Suprapubic skin (tissue), 4 donors: ENCODE measurements at regions not wholly inside any gene's neighbourhood (a gene's known extent, or its start where the extent isn't known, plus 50 kb on each side); places are given as distances from the start of the nearest gene placed in this dataset.

ENCODE experiments used
- DNase-seq, 2 donors: peaks; one replicate each; pipeline ENCODE4 v3.0.0-alpha.2; 2019; ENCODE audit warnings: low spot score in 2 of 2
- H3K27ac ChIP-seq: fragments of 200-600 bp; sonication (generic); one replicate; pipeline ENCODE4 v1.5.1; 2019
- H3K27me3 ChIP-seq: fragments of 200-600 bp; sonication (generic); one replicate; pipeline ENCODE4 v1.5.1; 2019
- H3K36me3 ChIP-seq: fragments of 200-600 bp; sonication (generic); one replicate; pipeline ENCODE4 v1.5.1; 2019
- H3K4me1 ChIP-seq: fragments of 200-600 bp; sonication (generic); one replicate; pipeline ENCODE4 v1.5.1; 2019
- H3K4me3 ChIP-seq: fragments of 200-600 bp; sonication (generic); one replicate; pipeline ENCODE4 v1.5.1; 2019; ENCODE audit warnings: mild to moderate bottlenecking
- H3K9me3 ChIP-seq: fragments of 200-600 bp; sonication (generic); one replicate; pipeline ENCODE4 v1.5.1; 2019
- EP300 ChIP-seq: sonication (generic); formaldehyde crosslinking; IDR thresholded peaks from one replicate; pipeline ENCODE4 v1.6.1; 2017; ENCODE audit warnings: antibody characterized with exemption
- POLR2A ChIP-seq, 2 donors: fragments of 450-650 bp; IDR thresholded peaks; one replicate each; pipeline ENCODE4 v1.6.1; 2017; ENCODE audit warnings: antibody characterized with exemption in 2 of 2, mild to moderate bottlenecking in 2 of 2, moderate library complexity in 2 of 2
- POLR2AphosphoS5 ChIP-seq, 3 donors: sonication (generic); formaldehyde crosslinking; IDR thresholded peaks; one replicate each; pipeline ENCODE4 v1.6.1; 2017; ENCODE audit warnings: antibody characterized with exemption in 3 of 3
- WGBS: methylation state at CpG from one replicate; pipeline ENCODE4 v1.1.5; 2018; 5-methylcytosine and 5-hydroxymethylcytosine counted together
- TF ChIP-seq, protein P1 (sequence below), 2 donors: fragments of 200-600 bp in 1 of 2; fragments of 450-650 bp in 1 of 2; sonication (generic) in 1 of 2; IDR thresholded peaks; one replicate each; pipeline ENCODE4 v1.5.1; 2016 to 2019; ENCODE audit warnings: antibody characterized with exemption in 2 of 2, mild to moderate bottlenecking in 1 of 2, moderate library complexity in 1 of 2

DNA sequence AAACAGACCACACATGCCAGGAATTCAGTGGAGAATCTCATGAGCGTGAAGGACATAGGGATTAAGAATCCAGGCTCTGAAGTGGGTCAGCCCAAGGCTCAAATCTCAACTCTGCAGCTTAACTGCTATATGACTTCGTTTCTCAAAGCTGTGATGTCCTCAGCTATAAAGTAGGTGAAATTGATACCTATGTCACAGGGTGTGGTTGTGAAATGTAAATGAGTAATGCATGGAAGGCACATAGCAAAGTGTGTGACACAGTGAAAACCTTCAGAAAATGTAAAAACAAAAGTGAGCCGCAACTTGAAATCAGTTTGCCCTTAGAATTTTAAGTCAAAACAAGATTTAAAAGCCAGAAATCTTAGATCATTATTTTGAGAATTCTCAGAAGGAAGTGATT lies 145.7 kb upstream of the PRMT6 start:
- Histone ChIP-seq H3K4me3 (no peak overlapping the region), H3K36me3 (no peaks in the 10 kb centered on the region), H3K4me1 (no peaks in the 10 kb centered on the region), H3K27ac (no peak overlapping the region), H3K9me3 (no peaks in the 10 kb centered on the region), H3K27me3 (no peaks in the 10 kb centered on the region)
- TF ChIP-seq, protein P1, sequence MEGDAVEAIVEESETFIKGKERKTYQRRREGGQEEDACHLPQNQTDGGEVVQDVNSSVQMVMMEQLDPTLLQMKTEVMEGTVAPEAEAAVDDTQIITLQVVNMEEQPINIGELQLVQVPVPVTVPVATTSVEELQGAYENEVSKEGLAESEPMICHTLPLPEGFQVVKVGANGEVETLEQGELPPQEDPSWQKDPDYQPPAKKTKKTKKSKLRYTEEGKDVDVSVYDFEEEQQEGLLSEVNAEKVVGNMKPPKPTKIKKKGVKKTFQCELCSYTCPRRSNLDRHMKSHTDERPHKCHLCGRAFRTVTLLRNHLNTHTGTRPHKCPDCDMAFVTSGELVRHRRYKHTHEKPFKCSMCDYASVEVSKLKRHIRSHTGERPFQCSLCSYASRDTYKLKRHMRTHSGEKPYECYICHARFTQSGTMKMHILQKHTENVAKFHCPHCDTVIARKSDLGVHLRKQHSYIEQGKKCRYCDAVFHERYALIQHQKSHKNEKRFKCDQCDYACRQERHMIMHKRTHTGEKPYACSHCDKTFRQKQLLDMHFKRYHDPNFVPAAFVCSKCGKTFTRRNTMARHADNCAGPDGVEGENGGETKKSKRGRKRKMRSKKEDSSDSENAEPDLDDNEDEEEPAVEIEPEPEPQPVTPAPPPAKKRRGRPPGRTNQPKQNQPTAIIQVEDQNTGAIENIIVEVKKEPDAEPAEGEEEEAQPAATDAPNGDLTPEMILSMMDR (IDR thresholded peaks at IDR 0.05): no peak
- no peak for TF ChIP-seq POLR2A (IDR thresholded peaks at IDR 0.05)
- no peak for TF ChIP-seq POLR2AphosphoS5 (IDR thresholded peaks at IDR 0.05)
- no peak for TF ChIP-seq EP300
- DNase-seq: no peak
- WGBS: 82% methylated on average over 3 of the region's 3 CpGs

DNA sequence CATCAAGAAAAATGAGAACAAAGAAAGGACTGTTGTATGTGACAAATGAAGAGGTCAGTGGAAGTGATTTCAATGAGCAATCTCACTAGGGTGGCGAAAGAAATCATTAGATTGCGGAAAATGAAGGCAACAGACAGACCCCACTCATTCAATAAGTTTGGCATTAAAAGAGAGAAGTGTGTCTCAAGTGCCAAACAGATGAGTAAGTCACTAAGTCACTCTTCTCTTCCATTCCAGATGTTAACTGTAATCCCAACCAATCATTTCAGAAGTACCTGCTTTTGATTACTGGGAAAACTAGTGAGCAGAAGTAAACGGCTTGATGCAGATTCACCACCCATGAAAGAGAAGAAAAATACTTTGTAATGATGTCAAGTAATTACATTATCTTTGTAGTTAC lies 144.3 kb upstream of the PRMT6 start:
- WGBS: 58% methylated on average over 3 of the region's 3 CpGs
- Histone ChIP-seq H3K27me3 (no peaks in the 10 kb centered on the region), H3K4me3 (no peak overlapping the region), H3K27ac (no peak overlapping the region), H3K36me3 (no peaks in the 10 kb centered on the region), H3K9me3 (no peaks in the 10 kb centered on the region), H3K4me1 (no peaks in the 10 kb centered on the region)
- DNase-seq: no peak
- TF ChIP-seq POLR2AphosphoS5 (IDR thresholded peaks at IDR 0.05) (no peak), POLR2A (IDR thresholded peaks at IDR 0.05) (no peak), EP300 (no peak)
- TF ChIP-seq, protein P1 (IDR thresholded peaks at IDR 0.05): no peak

DNA sequence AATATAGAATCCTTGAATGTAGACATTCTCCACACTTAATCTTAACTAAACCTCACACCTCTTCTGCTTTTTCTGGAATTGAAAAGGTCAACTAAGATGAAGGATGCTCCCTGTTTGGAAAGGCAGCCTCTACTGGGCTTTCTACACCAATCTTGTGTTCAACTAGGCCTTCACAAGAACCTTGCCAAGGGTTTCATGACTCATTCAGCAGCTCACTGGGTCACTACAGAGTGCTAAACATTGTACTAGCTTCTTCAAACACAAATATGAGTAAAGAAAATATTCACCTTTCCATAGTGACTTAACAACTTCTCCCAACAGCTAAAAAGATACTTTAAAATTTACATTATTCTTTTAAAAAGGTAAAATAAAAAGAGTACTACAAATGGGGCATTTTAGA lies 135.3 kb upstream of the PRMT6 start:
- no peak for DNase-seq
- H3K27ac ChIP-seq: no peak overlapping the region
- no peaks in the 10 kb centered on the region for H3K36me3 ChIP-seq
- H3K4me1 ChIP-seq: no peaks in the 10 kb centered on the region
- H3K4me3 ChIP-seq: no peak overlapping the region
- TF ChIP-seq POLR2A (IDR thresholded peaks at IDR 0.05) (no peak), POLR2AphosphoS5 (IDR thresholded peaks at IDR 0.05) (no peak), EP300 (no peak)
- TF ChIP-seq, protein P1 (IDR thresholded peaks at IDR 0.05): no peak
- H3K9me3 ChIP-seq: no peaks in the 10 kb centered on the region
- H3K27me3 ChIP-seq: no peaks in the 10 kb centered on the region

DNA sequence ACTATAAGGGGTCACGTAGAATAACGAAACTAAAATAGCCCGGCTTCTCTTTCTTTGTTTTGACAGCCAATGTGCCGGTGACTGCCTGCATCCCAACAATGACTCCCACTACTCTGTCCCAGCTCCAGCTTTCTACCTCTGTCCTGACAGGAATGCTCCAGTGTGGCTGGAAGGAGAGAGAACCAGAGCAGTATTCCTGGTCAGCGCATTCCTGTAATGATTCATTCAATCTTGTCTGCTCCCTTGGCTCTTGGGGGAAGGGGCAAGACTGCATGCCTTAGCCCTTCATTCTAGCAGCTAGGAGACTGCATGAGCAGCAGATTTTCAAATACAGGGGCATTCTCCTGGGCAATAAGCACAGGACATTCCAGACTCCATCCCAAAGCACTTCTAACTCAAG lies 132.1 kb upstream of the PRMT6 start:
- H3K4me3 ChIP-seq: no peak overlapping the region
- no peaks in the 10 kb centered on the region for H3K9me3 ChIP-seq
- H3K27me3 ChIP-seq: no peaks in the 10 kb centered on the region
- 78% methylated on average over 5 of the region's 5 CpGs for WGBS
- H3K4me1 ChIP-seq: no peaks in the 10 kb centered on the region
- TF ChIP-seq POLR2AphosphoS5 (IDR thresholded peaks at IDR 0.05) (no peak), POLR2A (IDR thresholded peaks at IDR 0.05) (no peak), EP300 (no peak)
- TF ChIP-seq, protein P1 (IDR thresholded peaks at IDR 0.05): no peak
- no peaks in the 10 kb centered on the region for H3K36me3 ChIP-seq
- H3K27ac ChIP-seq: no peak overlapping the region
- no peak for DNase-seq

DNA sequence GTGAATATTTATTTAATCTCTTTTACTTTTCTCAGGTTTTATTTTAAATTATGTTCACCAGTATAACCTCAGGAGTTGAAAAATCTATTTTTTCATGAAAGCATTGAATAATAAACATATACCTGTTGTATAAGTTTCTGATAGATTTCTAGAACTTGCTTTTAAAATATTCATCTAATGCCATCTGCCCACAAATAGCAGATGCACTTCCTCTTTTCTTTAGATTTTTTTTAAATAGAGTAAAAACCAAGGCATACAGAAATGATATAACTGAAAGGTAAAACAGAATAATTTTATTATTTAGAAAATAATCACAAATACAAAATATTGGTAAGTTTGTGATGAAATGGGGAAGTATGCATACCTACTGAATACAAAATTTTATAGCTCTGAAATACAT lies 130.7 kb upstream of the PRMT6 start:
- no peaks in the 10 kb centered on the region for H3K36me3 ChIP-seq
- no peak for DNase-seq
- H3K9me3 ChIP-seq: no peaks in the 10 kb centered on the region
- H3K4me3 ChIP-seq: no peak overlapping the region
- no peak overlapping the region for H3K27ac ChIP-seq
- H3K27me3 ChIP-seq: no peaks in the 10 kb centered on the region
- H3K4me1 ChIP-seq: no peaks in the 10 kb centered on the region
- TF ChIP-seq POLR2A (IDR thresholded peaks at IDR 0.05): no peak
- TF ChIP-seq POLR2AphosphoS5 (IDR thresholded peaks at IDR 0.05): no peak
- no peak for TF ChIP-seq EP300
- TF ChIP-seq, protein P1 (IDR thresholded peaks at IDR 0.05): no peak
